ENCODE measurements at regions not wholly inside any gene's neighbourhood (a gene's known extent, or its start where the extent isn't known, plus 50 kb on each side); places are given as distances from the start of the nearest gene placed in this dataset.

GRCh38 chr5:176157656-176158055 lies 80.6 kb upstream of the SIMC1 start:
- in situ Hi-C loops (cut with MboI; ENCODE audit: low sequenced_read_pairs, unreplicated experiment) = no loop called here
- no peak for DNase-seq (ENCODE audit: low spot score)
- TF ChIP-seq, protein P1, sequence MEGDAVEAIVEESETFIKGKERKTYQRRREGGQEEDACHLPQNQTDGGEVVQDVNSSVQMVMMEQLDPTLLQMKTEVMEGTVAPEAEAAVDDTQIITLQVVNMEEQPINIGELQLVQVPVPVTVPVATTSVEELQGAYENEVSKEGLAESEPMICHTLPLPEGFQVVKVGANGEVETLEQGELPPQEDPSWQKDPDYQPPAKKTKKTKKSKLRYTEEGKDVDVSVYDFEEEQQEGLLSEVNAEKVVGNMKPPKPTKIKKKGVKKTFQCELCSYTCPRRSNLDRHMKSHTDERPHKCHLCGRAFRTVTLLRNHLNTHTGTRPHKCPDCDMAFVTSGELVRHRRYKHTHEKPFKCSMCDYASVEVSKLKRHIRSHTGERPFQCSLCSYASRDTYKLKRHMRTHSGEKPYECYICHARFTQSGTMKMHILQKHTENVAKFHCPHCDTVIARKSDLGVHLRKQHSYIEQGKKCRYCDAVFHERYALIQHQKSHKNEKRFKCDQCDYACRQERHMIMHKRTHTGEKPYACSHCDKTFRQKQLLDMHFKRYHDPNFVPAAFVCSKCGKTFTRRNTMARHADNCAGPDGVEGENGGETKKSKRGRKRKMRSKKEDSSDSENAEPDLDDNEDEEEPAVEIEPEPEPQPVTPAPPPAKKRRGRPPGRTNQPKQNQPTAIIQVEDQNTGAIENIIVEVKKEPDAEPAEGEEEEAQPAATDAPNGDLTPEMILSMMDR (IDR thresholded peaks at IDR 0.05; ENCODE audit: borderline replicate concordance, control extremely low read depth, extremely low read depth, insufficient read depth, missing control alignments) = no peak

DNA sequence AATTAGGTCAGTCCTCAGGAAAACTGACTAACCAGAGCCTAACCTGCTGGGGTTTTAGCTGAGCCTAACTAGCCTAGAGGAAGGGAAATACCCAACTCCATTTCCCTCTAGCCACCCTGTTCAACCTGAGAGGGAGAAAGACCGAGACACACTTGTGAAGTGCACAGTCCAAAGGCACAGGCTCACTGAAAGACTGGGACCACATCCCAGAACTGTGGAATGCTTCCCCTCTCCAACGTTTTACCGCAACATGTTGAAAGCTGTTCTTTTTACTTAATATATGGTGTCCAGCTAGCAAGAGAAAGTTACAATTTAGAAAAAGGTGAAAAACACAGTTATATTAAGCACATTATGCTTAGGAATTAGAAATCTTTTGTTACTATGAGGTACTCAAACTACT lies 76.8 kb upstream of the SIMC1 start:
- TF ChIP-seq, protein P1 (IDR thresholded peaks at IDR 0.05; ENCODE audit: borderline replicate concordance, control extremely low read depth, extremely low read depth, insufficient read depth, missing control alignments) = no peak
- DNase-seq (ENCODE audit: low spot score) = no peak
- in situ Hi-C loops (cut with MboI; ENCODE audit: low sequenced_read_pairs, unreplicated experiment) = no loop called here

DNA sequence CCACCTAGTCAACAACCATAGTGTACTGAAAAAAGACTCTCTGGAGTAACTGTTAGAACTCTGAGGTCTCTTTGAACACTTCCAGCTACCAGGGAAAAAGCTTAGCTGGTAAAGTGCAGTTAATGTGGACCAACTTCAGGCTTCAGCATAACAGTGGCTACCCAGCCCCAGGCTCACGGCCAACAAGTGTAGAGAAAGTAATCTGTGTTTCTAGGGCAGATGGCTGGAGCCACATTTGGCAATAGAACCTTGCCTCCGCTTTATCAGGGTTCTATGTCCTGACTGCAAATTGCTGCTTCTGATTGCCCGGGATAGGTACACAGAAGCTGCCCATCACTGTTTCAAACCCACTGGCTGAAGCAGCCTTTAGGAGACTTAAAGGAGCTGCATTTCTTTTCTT lies 76.0 kb upstream of the SIMC1 start:
- in situ Hi-C loops (cut with MboI; ENCODE audit: low sequenced_read_pairs, unreplicated experiment) = no loop called here
- TF ChIP-seq, protein P1 (IDR thresholded peaks at IDR 0.05; ENCODE audit: borderline replicate concordance, control extremely low read depth, extremely low read depth, insufficient read depth, missing control alignments) = no peak
- DNase-seq (ENCODE audit: low spot score) = no peak

GRCh38 chr5:176162888-176163287 lies 75.3 kb upstream of the SIMC1 start:
- no peak for DNase-seq (ENCODE audit: low spot score)
- TF ChIP-seq, protein P1 (IDR thresholded peaks at IDR 0.05; ENCODE audit: borderline replicate concordance, control extremely low read depth, extremely low read depth, insufficient read depth, missing control alignments) = no peak
- in situ Hi-C loops (cut with MboI; ENCODE audit: low sequenced_read_pairs, unreplicated experiment) = no loop called here

DNA sequence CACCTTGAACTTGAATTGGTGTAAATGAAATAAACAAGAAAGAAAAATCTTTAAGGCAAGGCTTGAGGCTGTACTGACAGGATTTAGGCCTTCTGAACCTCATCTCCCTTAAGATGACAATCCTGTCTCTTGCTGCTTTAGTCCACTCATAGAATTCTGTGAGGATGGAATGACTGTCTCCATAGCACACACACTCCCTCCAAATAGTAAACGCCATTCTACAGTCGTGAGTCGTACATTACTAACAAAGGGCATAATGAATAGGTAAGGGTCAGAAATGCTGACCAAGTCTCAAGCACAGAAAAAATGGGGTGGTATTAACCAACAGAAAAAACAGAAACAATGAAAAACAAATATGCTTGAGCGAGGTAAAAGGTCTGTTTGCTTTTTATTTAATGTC lies 71.8 kb upstream of the SIMC1 start:
- DNase-seq (ENCODE audit: low spot score) = no peak
- TF ChIP-seq, protein P1 (IDR thresholded peaks at IDR 0.05; ENCODE audit: borderline replicate concordance, control extremely low read depth, extremely low read depth, insufficient read depth, missing control alignments) = no peak
- in situ Hi-C loops (cut with MboI; ENCODE audit: low sequenced_read_pairs, unreplicated experiment) = no loop called here

DNA sequence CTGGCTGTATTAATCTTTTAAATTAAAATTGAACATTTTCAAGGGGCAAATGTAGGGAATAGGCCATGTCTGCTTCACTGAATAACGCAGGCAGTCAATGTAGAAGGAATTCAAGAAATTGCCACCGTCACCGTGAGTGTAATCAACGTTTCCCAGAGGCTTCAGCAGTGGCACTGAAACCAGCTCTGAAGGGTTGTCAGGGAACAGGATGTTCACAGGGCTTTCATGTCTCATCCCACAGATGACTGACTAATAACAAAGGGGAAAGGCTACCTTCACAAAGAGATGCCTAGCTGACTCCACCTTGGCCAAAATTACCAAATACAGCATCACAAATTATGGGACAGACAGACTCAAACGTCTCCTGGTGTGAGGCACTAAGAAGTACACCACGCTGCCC lies 70.4 kb upstream of the SIMC1 start:
- TF ChIP-seq, protein P1 (IDR thresholded peaks at IDR 0.05; ENCODE audit: borderline replicate concordance, control extremely low read depth, extremely low read depth, insufficient read depth, missing control alignments) = no peak
- DNase-seq (ENCODE audit: low spot score) = no peak
- in situ Hi-C loops (cut with MboI; ENCODE audit: low sequenced_read_pairs, unreplicated experiment) = no loop called here

Data from GM13976 (cell line).